GM13976 (cell line): ENCODE measurements at regions not wholly inside any gene's neighbourhood (a gene's known extent, or its start where the extent isn't known, plus 50 kb on each side); places are given as distances from the start of the nearest gene placed in this dataset.
"Not testable (repeated sequence)": the region's sequence is repeated elsewhere in the genome, so short reads cannot be mapped to it uniquely, and the experiment has no call there.

Experiments
- DNase-seq: peaks from one replicate; pipeline ENCODE4 v3.0.0; 2012; ENCODE audit warnings: low spot score
- in situ Hi-C: fragments of 300-500 bp; cut with MboI; formaldehyde crosslinking; loops from one replicate; pipeline ENCODE4 v1.12.0; 2022; ENCODE audit warnings: low sequenced_read_pairs, mixed read lengths, inconsistent platforms; ENCODE audit not compliant: unreplicated experiment
- TF ChIP-seq, protein P1 (sequence below): IDR thresholded peaks from 2 replicates; pipeline ENCODE4 v1.5.1; 2012; ENCODE audit warnings: borderline replicate concordance, mild to moderate bottlenecking; ENCODE audit not compliant: insufficient read depth; ENCODE audit errors: extremely low read depth, missing control alignments, control extremely low read depth

DNA sequence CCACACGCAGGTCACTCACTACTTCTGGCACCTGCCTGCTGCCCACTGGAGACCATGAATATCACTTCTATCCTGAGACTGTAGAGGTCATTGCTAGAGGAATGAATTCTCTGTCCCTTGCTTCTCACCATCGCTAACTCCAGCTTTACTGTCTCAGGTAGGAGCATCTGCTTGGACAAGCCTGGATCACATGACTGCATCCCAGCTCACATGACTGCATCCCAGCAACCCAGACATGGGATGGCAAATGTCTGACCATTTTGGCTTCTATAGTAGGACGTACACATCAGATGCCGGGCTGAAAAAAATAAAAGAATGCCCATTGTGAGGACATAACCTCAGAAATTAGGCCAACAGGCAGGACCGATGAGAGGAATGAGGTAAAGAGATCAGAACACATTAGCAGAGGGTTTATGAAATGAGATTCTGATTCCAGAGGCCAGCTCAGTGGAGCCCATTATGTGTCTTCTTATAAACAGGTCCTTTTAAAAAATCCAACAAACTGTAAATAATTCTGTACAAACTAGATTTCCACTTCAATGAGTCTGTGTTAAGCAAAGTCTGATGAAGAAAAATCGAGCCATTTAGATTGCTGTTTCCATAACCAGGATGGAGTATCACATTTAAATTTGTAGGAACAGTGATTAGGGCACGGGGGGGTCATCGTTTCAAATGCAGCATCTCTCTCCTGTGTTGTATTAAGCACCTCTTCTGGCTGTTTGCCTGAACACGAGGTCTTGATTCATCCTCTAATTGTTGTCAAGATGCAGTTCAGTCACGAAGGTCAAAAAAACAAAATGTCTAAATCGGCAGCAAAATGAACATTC, 126.7 kb downstream of the MTHFS start:
- TF ChIP-seq, protein P1, sequence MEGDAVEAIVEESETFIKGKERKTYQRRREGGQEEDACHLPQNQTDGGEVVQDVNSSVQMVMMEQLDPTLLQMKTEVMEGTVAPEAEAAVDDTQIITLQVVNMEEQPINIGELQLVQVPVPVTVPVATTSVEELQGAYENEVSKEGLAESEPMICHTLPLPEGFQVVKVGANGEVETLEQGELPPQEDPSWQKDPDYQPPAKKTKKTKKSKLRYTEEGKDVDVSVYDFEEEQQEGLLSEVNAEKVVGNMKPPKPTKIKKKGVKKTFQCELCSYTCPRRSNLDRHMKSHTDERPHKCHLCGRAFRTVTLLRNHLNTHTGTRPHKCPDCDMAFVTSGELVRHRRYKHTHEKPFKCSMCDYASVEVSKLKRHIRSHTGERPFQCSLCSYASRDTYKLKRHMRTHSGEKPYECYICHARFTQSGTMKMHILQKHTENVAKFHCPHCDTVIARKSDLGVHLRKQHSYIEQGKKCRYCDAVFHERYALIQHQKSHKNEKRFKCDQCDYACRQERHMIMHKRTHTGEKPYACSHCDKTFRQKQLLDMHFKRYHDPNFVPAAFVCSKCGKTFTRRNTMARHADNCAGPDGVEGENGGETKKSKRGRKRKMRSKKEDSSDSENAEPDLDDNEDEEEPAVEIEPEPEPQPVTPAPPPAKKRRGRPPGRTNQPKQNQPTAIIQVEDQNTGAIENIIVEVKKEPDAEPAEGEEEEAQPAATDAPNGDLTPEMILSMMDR: no peak
- no peak for DNase-seq
- in situ Hi-C loops: no loop called here

DNA sequence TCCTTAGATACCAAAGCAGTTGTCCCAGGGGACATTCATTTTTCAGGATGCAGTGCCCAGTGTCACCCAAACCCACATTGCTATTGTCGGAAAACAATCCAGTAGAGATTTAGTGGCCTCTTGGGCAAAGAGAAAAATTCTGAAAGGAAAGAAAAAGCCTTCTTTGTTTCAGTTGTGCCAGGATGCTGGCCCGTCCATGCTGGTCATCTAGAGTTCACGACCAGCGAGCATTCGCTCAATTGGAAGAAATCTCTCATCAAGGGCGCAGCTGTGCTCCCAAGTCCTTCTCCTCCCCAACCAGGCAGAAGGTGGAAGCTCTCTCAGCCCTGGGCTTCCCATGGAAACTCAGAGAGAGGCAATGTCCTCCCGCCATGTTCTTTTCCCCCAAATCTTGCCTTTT, 123.7 kb downstream of the MTHFS start:
- TF ChIP-seq, protein P1: no peak
- no peak for DNase-seq
- in situ Hi-C loops: no loop called here

DNA sequence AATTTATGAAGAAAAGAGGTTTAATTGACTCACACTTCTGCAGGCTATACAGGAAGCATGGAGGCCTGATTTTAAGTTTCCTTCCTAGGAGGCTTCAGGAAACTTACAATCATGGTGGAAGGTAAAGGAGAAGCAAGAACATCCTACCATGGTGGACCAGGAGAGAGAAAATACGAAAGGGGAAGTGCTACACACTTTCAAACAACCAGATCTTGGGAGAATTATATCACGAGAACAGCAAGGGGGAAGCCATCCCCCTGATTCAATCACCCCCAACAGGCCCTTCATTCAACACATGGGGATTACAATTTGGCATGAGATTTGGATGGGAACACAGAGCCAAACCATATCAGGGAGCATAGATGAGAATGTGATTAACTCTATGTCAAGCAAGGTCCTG, 121.0 kb downstream of the MTHFS start:
- in situ Hi-C loops: no loop called here
- TF ChIP-seq, protein P1: no peak

DNA sequence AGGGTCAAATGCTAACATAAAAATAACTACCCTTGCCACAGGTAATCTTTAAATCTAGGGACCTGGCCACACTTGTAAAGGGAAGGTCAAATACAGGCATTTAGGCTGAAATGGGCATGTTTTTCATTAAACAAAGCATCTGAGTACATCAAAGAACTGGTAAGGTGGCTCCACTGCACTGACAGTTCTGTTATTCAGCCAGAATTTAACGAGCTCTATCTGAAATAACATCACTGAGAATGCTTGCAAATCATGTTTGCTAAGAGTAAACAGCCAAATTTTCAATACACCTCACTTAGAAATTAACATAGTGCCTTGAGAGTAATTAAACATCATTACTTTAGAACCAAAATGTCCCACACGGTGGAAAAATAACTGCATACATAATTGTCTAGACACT, 118.9 kb downstream of the MTHFS start:
- no peak for DNase-seq
- in situ Hi-C loops: no loop called here

More for the DNA sequence above, 121.0 kb downstream of the MTHFS start:
- no peak for DNase-seq

DNA sequence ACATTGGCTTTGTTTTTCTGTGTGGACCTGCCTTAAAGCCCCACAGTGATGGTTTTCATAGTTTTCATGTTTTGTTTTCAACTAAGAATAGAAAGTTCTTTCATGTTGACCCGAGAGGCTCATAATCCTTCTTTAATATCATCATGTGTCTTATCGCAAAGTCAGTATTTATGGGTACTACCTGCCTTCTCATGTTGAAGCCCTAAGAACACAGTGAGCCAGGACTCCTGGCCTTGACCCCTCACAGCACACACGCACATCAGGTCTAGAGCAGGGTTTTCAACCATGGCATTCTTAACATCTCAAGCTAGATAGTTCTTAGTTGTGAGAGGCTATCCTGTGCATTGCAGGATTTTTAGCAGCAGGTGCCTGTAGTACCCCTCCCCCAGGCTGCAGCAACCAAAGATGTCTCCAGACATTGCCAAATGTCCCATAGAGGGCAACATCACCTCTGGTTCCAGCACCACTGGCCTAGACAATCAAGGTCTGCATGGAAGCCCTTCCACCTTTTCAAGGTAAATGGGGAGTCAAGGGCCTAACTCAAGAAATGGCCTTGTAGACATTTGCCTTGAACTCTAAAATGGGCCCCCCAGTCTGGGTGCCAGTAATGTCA, 118.3 kb downstream of the MTHFS start:
- in situ Hi-C loops: no loop called here
- TF ChIP-seq, protein P1: no peak
- no peak for DNase-seq

More for the DNA sequence above, 118.9 kb downstream of the MTHFS start:
- TF ChIP-seq, protein P1: no peak

DNA sequence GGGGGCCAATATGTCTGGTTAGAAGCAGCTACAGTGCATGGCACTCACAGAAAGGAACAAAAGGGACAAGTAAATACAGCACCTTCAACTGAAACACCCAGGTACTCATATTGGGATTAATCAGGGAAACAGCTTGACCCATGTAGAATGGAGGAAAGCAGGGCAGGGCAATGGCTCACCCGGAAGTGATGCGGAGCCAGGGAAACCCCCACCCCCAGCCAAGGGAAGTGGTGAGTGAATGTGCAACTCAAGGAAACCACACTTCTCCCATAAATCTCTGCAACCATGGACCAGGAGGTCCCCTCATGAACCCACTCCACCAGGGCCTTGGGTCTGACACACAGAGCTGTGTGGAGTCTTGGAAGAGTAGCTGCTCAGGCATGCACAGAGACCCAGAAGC, 117.1 kb downstream of the MTHFS start:
- in situ Hi-C loops: no loop called here
- DNase-seq: peak; percentile 30
- TF ChIP-seq, protein P1: no peak

DNA sequence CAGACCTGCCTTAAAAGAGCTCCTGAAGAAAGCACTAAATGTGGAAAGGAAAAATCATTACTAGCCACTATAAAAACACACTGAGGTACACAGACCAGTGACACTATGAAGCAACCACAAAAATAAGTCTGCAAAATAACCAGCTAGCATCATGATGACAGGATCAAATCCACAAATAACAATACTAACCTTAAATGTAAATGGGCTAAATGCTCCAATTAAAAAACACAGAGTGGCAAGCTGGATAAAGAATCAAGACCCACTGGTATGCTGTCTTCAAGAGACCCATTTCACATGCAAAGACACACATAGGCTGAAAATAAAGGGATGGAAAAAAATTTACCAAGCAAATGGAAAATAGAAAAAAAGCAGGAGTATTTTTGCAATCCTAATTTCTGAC, 114.5 kb downstream of the MTHFS start:
- DNase-seq, in situ Hi-C loops: not testable (repeated sequence)
